ENCODE measurements at regions not wholly inside any gene's neighbourhood (a gene's known extent, or its start where the extent isn't known, plus 50 kb on each side); places are given as distances from the start of the nearest gene placed in this dataset.
"Not testable (repeated sequence)": the region's sequence is repeated elsewhere in the genome, so short reads cannot be mapped to it uniquely, and the experiment has no call there.

DNA sequence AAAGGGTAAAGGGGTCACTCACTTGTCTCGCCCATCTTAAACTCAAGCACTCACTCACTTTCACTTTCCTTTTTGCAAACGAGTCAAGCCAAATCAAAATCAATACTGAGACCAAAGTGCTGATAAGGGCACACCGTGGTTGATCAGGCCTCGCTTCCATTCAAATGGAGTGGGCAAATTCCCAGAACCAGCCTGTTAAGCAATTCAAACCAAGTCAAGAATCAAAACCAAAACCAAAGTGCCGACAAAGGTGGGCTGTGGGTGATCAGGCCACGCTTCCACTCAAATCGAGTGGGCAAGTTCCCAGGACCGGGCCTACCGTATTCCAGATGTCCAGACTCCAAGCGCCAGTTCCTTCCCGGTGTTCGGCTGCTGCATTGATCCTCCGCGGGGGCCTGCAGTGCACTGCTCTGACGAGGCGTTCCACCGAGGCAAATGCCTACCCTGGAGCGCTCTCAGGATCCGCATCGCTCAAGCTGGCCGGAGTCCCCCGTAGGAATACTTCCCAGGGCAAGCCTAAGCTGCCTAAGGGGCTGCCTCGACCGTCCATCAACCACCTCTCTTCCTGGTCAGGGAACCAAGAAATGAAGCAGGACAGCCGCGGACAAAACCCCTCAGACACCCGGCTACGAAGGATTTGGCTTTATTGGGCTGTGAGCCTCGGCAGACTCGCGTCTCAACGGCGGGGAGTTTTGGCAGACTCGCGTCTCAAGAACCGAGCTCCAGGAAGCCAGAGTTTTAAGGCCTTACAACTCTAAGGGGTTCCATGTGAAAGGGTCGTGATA, 89.9 kb upstream of the SLC1A4 start:
- intact Hi-C loops (cut with DNase I): no loop called here
- Histone ChIP-seq H3K27me3 (replicated peaks; ENCODE audit: insufficient read depth) (no peaks in the 10 kb centered on the region), H3K4me1 (replicated peaks) (no peaks in the 10 kb centered on the region), H3K27ac (no peak overlapping the region), H3K9me3 (no peaks in the 10 kb centered on the region), H3K36me3 (no peaks in the 10 kb centered on the region), H3K4me3 (no peak overlapping the region)
- no peak for TF ChIP-seq POLR2A (IDR thresholded peaks at IDR 0.05)
- no peak for TF ChIP-seq POLR2AphosphoS5 (IDR thresholded peaks at IDR 0.05)
- TF ChIP-seq, protein P1, sequence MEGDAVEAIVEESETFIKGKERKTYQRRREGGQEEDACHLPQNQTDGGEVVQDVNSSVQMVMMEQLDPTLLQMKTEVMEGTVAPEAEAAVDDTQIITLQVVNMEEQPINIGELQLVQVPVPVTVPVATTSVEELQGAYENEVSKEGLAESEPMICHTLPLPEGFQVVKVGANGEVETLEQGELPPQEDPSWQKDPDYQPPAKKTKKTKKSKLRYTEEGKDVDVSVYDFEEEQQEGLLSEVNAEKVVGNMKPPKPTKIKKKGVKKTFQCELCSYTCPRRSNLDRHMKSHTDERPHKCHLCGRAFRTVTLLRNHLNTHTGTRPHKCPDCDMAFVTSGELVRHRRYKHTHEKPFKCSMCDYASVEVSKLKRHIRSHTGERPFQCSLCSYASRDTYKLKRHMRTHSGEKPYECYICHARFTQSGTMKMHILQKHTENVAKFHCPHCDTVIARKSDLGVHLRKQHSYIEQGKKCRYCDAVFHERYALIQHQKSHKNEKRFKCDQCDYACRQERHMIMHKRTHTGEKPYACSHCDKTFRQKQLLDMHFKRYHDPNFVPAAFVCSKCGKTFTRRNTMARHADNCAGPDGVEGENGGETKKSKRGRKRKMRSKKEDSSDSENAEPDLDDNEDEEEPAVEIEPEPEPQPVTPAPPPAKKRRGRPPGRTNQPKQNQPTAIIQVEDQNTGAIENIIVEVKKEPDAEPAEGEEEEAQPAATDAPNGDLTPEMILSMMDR (IDR thresholded peaks at IDR 0.05): no peak
- DNase-seq (ENCODE audit: low spot score): no peak
- WGBS: 89% methylated on average over 37 of the region's 37 CpGs

DNA sequence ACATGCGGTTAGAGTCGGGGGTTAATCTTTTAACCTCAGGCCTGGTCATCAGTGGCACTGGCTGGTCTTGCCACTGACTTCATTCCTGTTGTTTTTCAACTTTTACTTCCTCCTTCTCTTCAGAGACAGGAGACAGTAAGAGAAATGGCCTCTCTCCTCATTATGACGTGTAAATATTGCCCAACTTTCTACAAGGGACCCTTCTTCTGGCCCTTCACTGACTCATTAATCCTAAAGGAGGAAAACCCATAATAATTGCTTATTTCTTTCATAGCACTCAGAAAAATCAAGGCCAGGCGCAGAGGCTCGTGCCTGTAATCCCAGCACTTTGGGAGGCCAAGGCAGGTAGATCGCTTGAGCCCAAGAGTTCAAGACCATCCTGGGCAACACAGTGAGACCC, 89.3 kb upstream of the SLC1A4 start:
- H3K9me3 ChIP-seq; DNase-seq (ENCODE audit: low spot score); intact Hi-C loops (cut with DNase I); H3K4me1 ChIP-seq (replicated peaks); H3K36me3 ChIP-seq; H3K4me3 ChIP-seq; H3K27me3 ChIP-seq (replicated peaks; ENCODE audit: insufficient read depth); H3K27ac ChIP-seq: not testable (repeated sequence)
- WGBS: 96% methylated on average over 6 of the region's 6 CpGs

DNA sequence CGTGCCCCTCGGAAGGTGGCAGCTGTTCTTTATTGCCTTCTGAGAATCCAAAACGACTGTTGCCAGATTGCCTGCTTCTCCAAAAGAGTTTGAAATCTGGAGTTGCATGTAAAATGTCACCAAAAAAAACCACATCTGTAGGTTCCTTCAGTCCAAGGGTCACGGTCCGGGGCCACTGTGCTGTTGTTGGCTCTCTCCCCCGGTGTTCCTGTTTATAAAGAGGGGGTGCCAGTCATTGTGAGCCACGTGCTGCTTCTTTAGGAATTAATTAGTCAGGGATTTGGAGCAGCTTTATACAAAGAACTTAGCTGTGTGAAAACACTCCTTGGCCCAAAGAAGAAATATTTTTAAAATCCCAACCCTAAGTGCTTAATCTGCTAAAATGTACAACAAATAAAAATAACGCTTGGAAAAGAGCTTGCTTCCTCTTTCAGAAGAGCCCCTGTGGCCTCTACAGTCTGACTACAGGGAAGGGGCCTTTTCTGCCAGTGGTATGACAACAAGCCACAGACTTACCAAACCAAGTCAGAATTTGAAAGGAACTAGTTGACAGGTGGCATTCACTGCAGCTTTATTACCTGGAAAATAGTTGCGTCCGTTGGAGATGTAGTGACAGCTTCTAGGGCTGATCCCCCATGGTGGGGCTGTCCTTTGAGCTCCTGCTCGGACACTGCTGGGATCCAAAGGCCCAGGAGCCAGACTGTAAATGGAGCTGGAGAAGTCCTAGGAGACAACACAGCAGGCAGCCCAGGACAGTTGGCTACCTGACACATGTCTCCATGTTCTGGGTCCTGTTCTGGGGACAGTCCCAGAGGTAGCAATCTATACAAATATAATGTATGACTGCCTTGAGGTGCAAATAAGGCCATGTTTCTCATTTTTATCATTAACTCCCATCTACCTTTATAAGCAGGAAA, 84.5 kb upstream of the SLC1A4 start:
- no peak for DNase-seq (ENCODE audit: low spot score)
- H3K27ac ChIP-seq: no peak overlapping the region
- no peak overlapping the region for H3K4me3 ChIP-seq
- WGBS: 47% methylated on average over 11 of the region's 11 CpGs
- H3K36me3 ChIP-seq: no peaks in the 10 kb centered on the region
- H3K27me3 ChIP-seq (replicated peaks; ENCODE audit: insufficient read depth): no peaks in the 10 kb centered on the region
- no peaks in the 10 kb centered on the region for H3K4me1 ChIP-seq (replicated peaks)
- no peaks in the 10 kb centered on the region for H3K9me3 ChIP-seq
- TF ChIP-seq, protein P1 (IDR thresholded peaks at IDR 0.05): no peak
- TF ChIP-seq POLR2AphosphoS5 (IDR thresholded peaks at IDR 0.05) (no peak), POLR2A (IDR thresholded peaks at IDR 0.05) (no peak)
- intact Hi-C loops (cut with DNase I): no loop called here

DNA sequence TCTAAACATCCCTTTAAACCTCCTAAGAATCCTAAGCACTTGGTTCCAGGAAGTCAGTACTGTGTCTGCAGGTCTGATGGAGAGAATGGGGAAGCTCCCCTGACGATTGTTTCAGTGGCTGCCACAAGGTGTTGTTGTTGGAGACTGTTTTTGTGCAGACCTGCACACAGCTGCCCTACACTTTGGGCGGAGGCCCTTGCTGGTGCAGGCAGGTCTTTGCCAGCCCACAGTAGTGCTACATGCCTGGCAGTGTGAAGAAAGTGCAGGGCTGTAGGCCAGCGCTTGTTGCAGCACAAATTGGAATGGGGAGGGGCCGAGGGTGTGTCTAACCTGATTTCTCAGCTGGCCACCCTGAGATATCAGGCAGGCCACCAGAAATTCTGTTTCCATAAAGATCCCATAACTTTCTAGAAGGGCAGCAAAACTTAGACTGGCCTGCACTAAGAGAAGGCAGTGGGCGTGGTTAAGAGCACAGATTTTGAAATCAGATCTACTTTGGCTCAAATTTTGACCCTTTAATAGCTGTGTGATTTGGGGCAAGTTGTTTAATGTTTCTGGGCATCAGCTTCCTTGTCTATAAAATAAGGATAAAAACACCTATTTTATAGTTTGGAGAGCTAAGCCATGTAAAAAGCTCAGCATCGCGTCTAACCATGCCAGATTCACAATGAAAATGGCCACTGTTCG, 83.7 kb upstream of the SLC1A4 start:
- Histone ChIP-seq H3K27ac (no peak overlapping the region), H3K27me3 (replicated peaks; ENCODE audit: insufficient read depth) (no peaks in the 10 kb centered on the region), H3K4me1 (replicated peaks) (no peaks in the 10 kb centered on the region), H3K9me3 (no peaks in the 10 kb centered on the region), H3K36me3 (no peaks in the 10 kb centered on the region), H3K4me3 (no peak overlapping the region)
- 51% methylated on average over 8 of the region's 8 CpGs for WGBS
- intact Hi-C loops (cut with DNase I): no loop called here
- DNase-seq (ENCODE audit: low spot score): peak; percentile 14
- TF ChIP-seq POLR2A (IDR thresholded peaks at IDR 0.05): no peak
- no peak for TF ChIP-seq POLR2AphosphoS5 (IDR thresholded peaks at IDR 0.05)
- TF ChIP-seq, protein P1 (IDR thresholded peaks at IDR 0.05): no peak

DNA sequence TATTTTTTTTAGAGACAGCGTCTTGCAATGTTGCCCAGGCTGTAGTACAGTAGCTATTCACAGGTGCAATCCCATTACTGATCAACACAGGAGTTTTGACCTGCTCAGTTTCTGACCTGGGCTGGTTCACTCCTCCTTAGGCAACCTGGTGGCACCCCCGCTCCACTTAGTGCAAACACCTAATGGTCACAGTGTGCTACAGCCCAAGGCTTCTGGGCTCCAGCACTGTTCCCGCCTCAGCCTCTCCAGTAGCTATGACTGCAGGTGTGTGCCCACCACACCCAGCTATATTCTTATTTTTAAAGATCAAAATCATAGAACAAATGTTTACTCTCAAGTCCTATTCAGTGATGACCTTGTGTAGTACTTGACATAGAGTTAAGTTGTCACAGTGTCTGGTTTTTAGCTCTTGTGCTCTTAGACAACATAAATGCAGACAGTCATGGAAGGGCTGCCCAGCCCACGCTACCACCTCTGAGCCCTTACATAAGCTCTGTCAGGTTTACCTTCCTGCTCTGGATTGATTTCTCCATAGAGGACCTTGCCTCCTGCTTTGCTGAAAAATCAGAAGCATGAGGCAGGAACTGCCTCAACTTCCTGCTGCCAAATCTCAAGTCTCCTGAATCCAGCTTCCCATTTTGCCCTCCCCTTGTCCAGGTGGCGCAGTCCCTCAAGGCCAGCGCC, 82.2 kb upstream of the SLC1A4 start:
- TF ChIP-seq POLR2A (IDR thresholded peaks at IDR 0.05): no peak
- TF ChIP-seq, protein P1 (IDR thresholded peaks at IDR 0.05): no peak
- TF ChIP-seq POLR2AphosphoS5 (IDR thresholded peaks at IDR 0.05): no peak
- H3K4me1 ChIP-seq (replicated peaks): no peaks in the 10 kb centered on the region
- no peaks in the 10 kb centered on the region for H3K27me3 ChIP-seq (replicated peaks; ENCODE audit: insufficient read depth)
- no peaks in the 10 kb centered on the region for H3K9me3 ChIP-seq
- WGBS: 80% methylated on average over 6 of the region's 6 CpGs
- H3K36me3 ChIP-seq: no peaks in the 10 kb centered on the region
- no peak overlapping the region for H3K4me3 ChIP-seq
- no peak for DNase-seq (ENCODE audit: low spot score)
- intact Hi-C loops (cut with DNase I): no loop called here
- H3K27ac ChIP-seq: no peak overlapping the region
